ENCODE measurements at regions not wholly inside any gene's neighbourhood (a gene's known extent, or its start where the extent isn't known, plus 50 kb on each side); places are given as distances from the start of the nearest gene placed in this dataset.

GRCh38 chr11:8826139-8826786, 84.7 kb upstream of the AKIP1 start:
- WGBS (ENCODE audit: insufficient coverage) = 96% methylated on average over 4 of the region's 6 CpGs
- Histone ChIP-seq H3K27me3 (ENCODE audit: control insufficient read depth in 2 of 2, insufficient read depth in 2 of 2, low read length in 2 of 2) (no peaks in the 10 kb centered on the region), H3K9me3 (replicated peaks in 1 of 2; ENCODE audit: control insufficient read depth in 1 of 2, insufficient read depth in 1 of 2, low read length in 2 of 2) (no peaks in the 10 kb centered on the region), H3K4me1 (ENCODE audit: control insufficient read depth in 1 of 2, insufficient read depth in 2 of 2, low read length in 2 of 2) (peaks cover 21 to 24% of the 10 kb centered on the region in 2 donors), H3K4me2 (replicated peaks; ENCODE audit: extremely low read depth, low read length, poor library complexity, severe bottlenecking) (no peak overlapping the region), H4K20me1 (ENCODE audit: insufficient read depth, low read length) (no peaks in the 10 kb centered on the region), H2AFZ (ENCODE audit: insufficient read depth, low read depth, low read length, poor library complexity, severe bottlenecking) (no peak overlapping the region), H3K36me3 (replicated peaks in 1 of 2; ENCODE audit: control insufficient read depth in 1 of 2, insufficient read depth in 2 of 2, low read length in 2 of 2) (no peaks in the 10 kb centered on the region), H3K27ac (ENCODE audit: low read depth in 1 of 2, low read length in 2 of 2) (no peak overlapping the region), H3K4me3 (replicated peaks in 1 of 3; ENCODE audit: low read depth in 2 of 3, low read length in 3 of 3) (no peak overlapping the region), H3K79me2 (ENCODE audit: insufficient read depth, low read length) (no peaks in the 10 kb centered on the region), H3K9ac (ENCODE audit: insufficient read depth, low read length, poor library complexity, severe bottlenecking) (no peak overlapping the region)
- H3K36me3 Mint-ChIP-seq = no peaks in the 10 kb centered on the region
- no peak overlapping the region for H3K4me3 Mint-ChIP-seq
- H3K27ac Mint-ChIP-seq = no peak overlapping the region
- intact Hi-C loops (cut with micrococcal nuclease) = no loop called here
- no peaks in the 10 kb centered on the region for H3K4me1 Mint-ChIP-seq
- H3K9me3 Mint-ChIP-seq = no peaks in the 10 kb centered on the region
- peaks cover 0 to 2% (median 0%) of the 10 kb centered on the region in 3 donors for H3K27me3 Mint-ChIP-seq (ENCODE audit: low read depth in 3 of 3)
- no peak for TF ChIP-seq CTCF (IDR thresholded peaks at IDR 0.05)
- no peak for DNase-seq

- DNase-seq = peak; percentile 27 to 45 (median 40)
Observed at GRCh38 chr11:8826901-8827560, 84.0 kb upstream of the AKIP1 start.

More at GRCh38 chr11:8826901-8827560, 84.0 kb upstream of the AKIP1 start:
- H3K9ac ChIP-seq (ENCODE audit: insufficient read depth, low read length, poor library complexity, severe bottlenecking) = no peak overlapping the region
- Mint-ChIP-seq H3K4me3 (no peak overlapping the region), H3K27ac (no peak overlapping the region), H3K36me3 (no peaks in the 10 kb centered on the region), H3K9me3 (no peaks in the 10 kb centered on the region), H3K4me1 (no peaks in the 10 kb centered on the region), H3K27me3 (ENCODE audit: low read depth in 3 of 3) (peaks cover 0 to 3% (median 0%) of the 10 kb centered on the region in 3 donors)
- no peaks in the 10 kb centered on the region for H3K36me3 ChIP-seq (replicated peaks in 1 of 2; ENCODE audit: control insufficient read depth in 1 of 2, insufficient read depth in 2 of 2, low read length in 2 of 2)
- no peak overlapping the region for H3K27ac ChIP-seq (ENCODE audit: low read depth in 1 of 2, low read length in 2 of 2)
- H3K4me2 ChIP-seq (replicated peaks; ENCODE audit: extremely low read depth, low read length, poor library complexity, severe bottlenecking) = no peak overlapping the region
- no peak for TF ChIP-seq CTCF (IDR thresholded peaks at IDR 0.05)
- no peak overlapping the region for H2AFZ ChIP-seq (ENCODE audit: insufficient read depth, low read depth, low read length, poor library complexity, severe bottlenecking)
- no peaks in the 10 kb centered on the region for H3K9me3 ChIP-seq (replicated peaks in 1 of 2; ENCODE audit: control insufficient read depth in 1 of 2, insufficient read depth in 1 of 2, low read length in 2 of 2)
- H3K4me1 ChIP-seq (ENCODE audit: control insufficient read depth in 1 of 2, insufficient read depth in 2 of 2, low read length in 2 of 2) = peaks cover 21 to 24% of the 10 kb centered on the region in 2 donors
- H3K4me3 ChIP-seq (replicated peaks in 1 of 3; ENCODE audit: low read depth in 2 of 3, low read length in 3 of 3) = no peak overlapping the region
- 89% methylated on average over 3 of the region's 6 CpGs for WGBS (ENCODE audit: insufficient coverage)
- intact Hi-C loops (cut with micrococcal nuclease) = no loop called here
- H3K79me2 ChIP-seq (ENCODE audit: insufficient read depth, low read length) = no peaks in the 10 kb centered on the region
- H3K27me3 ChIP-seq (ENCODE audit: control insufficient read depth in 2 of 2, insufficient read depth in 2 of 2, low read length in 2 of 2) = no peaks in the 10 kb centered on the region
- H4K20me1 ChIP-seq (ENCODE audit: insufficient read depth, low read length) = no peaks in the 10 kb centered on the region

Measured in CD14-positive monocyte (primary cell).